ENCODE measurements at regions not wholly inside any gene's neighbourhood (a gene's known extent, or its start where the extent isn't known, plus 50 kb on each side); places are given as distances from the start of the nearest gene placed in this dataset.
"Not testable (repeated sequence)": the region's sequence is repeated elsewhere in the genome, so short reads cannot be mapped to it uniquely, and the experiment has no call there.

- no peak for FAIRE-seq
Measured at GRCh38 chr13:83825676-83826075, 56.6 kb downstream of the SLITRK1 start.

- no peak for FAIRE-seq
Measured at GRCh38 chr13:83824560-83824959, 57.7 kb downstream of the SLITRK1 start.

- no peak for FAIRE-seq
Measured at GRCh38 chr13:83824120-83824519, 58.2 kb downstream of the SLITRK1 start.

- FAIRE-seq, result no peak
Measured at GRCh38 chr13:83819611-83820010, 62.7 kb downstream of the SLITRK1 start.

GRCh38 chr13:83819156-83819555 is 63.1 kb downstream of the SLITRK1 start:
- no peak for FAIRE-seq

- no peak for FAIRE-seq
Measured at GRCh38 chr13:83816081-83816480, 66.2 kb downstream of the SLITRK1 start.

GRCh38 chr13:83815598-83815997 is 66.7 kb downstream of the SLITRK1 start:
- no peak for FAIRE-seq

- FAIRE-seq, result no peak
Measured at GRCh38 chr13:83810136-83810535, 72.1 kb downstream of the SLITRK1 start.

- no peak for FAIRE-seq
Measured at GRCh38 chr13:83804356-83804962, 77.8 kb downstream of the SLITRK1 start.

- no peak for FAIRE-seq
Measured at GRCh38 chr13:83798731-83799130, 83.5 kb downstream of the SLITRK1 start.

- no peak for FAIRE-seq
Measured at GRCh38 chr13:83796364-83796763, 85.9 kb downstream of the SLITRK1 start.

- no peak for FAIRE-seq
Measured at GRCh38 chr13:83794583-83794982, 87.7 kb downstream of the SLITRK1 start.

GRCh38 chr13:83780227-83780626 is 102.0 kb downstream of the SLITRK1 start:
- FAIRE-seq, result no peak

GRCh38 chr13:83773961-83774360 is 108.3 kb downstream of the SLITRK1 start:
- FAIRE-seq, result no peak

- no peak for FAIRE-seq
Measured at GRCh38 chr13:83765796-83766195, 116.5 kb downstream of the SLITRK1 start.

- FAIRE-seq, result no peak
Measured at GRCh38 chr13:83761631-83762030, 120.6 kb downstream of the SLITRK1 start.

GRCh38 chr13:83755210-83755609 is 127.1 kb downstream of the SLITRK1 start:
- not testable (repeated sequence) for FAIRE-seq

- no peak for FAIRE-seq
Measured at GRCh38 chr13:83753912-83754624, 128.2 kb downstream of the SLITRK1 start.

- no peak for FAIRE-seq
Measured at GRCh38 chr13:83752141-83752540, 130.1 kb downstream of the SLITRK1 start.

- FAIRE-seq, result no peak
Measured at GRCh38 chr13:83740622-83741021, 141.7 kb downstream of the SLITRK1 start.

GRCh38 chr13:83738407-83738806 is 143.9 kb downstream of the SLITRK1 start:
- no peak for FAIRE-seq

GRCh38 chr13:83733293-83733692 is 149.0 kb downstream of the SLITRK1 start:
- FAIRE-seq, result no peak

- no peak for FAIRE-seq
Measured at GRCh38 chr13:83732755-83733154, 149.5 kb downstream of the SLITRK1 start.

- no peak for FAIRE-seq
Measured at GRCh38 chr13:83731113-83731512, 151.2 kb downstream of the SLITRK1 start.

- no peak for FAIRE-seq
Measured at GRCh38 chr13:83730674-83731073, 151.6 kb downstream of the SLITRK1 start.
